Mesothelial cell of epicardium (in vitro differentiated cells): ENCODE measurements at regions not wholly inside any gene's neighbourhood (a gene's known extent, or its start where the extent isn't known, plus 50 kb on each side); places are given as distances from the start of the nearest gene placed in this dataset.

Source experiments
- DNase-seq, 2 experiments: peaks; one replicate each; pipeline ENCODE4 v3.0.0; 2021; ENCODE audit warnings: low spot score in 2 of 2; ENCODE audit not compliant: unreplicated experiment in 2 of 2
- H3K27ac Mint-ChIP-seq: 2 replicates; pipeline ENCODE4 v1.8.0; 2021; ENCODE audit warnings: mixed read lengths
- H3K27me3 Mint-ChIP-seq: 2 replicates; pipeline ENCODE4 v1.8.0; 2021; ENCODE audit warnings: low read depth, mixed read lengths
- H3K36me3 Mint-ChIP-seq: 2 replicates; pipeline ENCODE4 v1.8.0; 2021; ENCODE audit warnings: mixed read lengths
- H3K4me1 Mint-ChIP-seq: 2 replicates; pipeline ENCODE4 v1.8.0; 2021; ENCODE audit warnings: mixed read lengths
- H3K4me3 Mint-ChIP-seq: 2 replicates; pipeline ENCODE4 v1.8.0; 2021; ENCODE audit warnings: mild to moderate bottlenecking, moderate library complexity, mixed read lengths
- H3K9me3 Mint-ChIP-seq: 2 replicates; pipeline ENCODE4 v1.8.0; 2021; ENCODE audit warnings: mixed read lengths
- CTCF ChIP-seq: fragments of 200-600 bp; sonication (generic); IDR thresholded peaks from one replicate; pipeline ENCODE4 v1.5.0; 2021; ENCODE audit warnings: antibody characterized with exemption; ENCODE audit not compliant: unreplicated experiment

DNA sequence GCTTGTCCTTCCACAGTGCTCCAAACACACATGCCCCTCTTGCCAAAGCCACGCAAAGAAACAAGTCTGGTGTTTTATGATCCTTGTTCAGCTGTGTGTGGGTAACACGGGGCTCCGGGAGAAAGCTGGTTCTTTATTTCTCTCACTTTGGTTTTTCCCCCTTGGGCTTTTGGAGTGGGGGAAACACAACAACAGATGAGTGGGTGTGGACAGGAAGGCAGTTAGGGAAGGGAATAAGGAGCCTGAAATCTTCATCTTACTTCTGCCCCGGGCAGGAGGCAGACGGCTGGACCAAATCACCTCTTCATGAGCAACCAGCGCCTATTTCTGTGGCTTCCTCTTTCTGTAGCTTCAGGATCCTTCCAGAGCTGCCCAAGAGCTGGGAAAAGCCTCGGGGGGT is 218.5 kb downstream of the PHETA1 start:
- no peak for TF ChIP-seq CTCF
- no peaks in the 10 kb centered on the region for H3K9me3 Mint-ChIP-seq
- no peak overlapping the region for H3K4me3 Mint-ChIP-seq
- peak overlapping the region; percentile 44 for H3K27ac Mint-ChIP-seq
- H3K27me3 Mint-ChIP-seq: peaks cover 10% of the 10 kb centered on the region
- DNase-seq: no peak
- no peaks in the 10 kb centered on the region for H3K36me3 Mint-ChIP-seq
- peaks cover 47% of the 10 kb centered on the region for H3K4me1 Mint-ChIP-seq

DNA sequence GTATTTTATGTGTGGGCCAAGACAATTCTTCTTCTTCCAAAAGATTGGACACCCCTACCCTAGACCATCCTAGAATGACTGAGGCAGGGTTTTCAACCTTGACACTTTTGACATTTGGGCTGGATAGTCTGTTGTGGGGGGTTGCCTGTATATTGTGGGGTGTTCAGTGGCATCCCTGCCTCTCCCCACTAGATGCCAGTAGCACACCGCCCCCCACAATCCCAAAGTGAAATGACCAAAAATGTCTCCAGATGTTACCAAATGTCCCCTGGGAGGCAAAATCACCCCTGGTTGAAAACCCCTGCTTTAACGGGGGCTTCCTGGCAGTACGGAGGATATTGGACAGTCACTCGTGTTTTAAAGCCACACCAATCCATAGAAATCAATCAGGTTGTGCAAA is 219.6 kb downstream of the PHETA1 start:
- H3K27ac Mint-ChIP-seq: no peak overlapping the region
- H3K27me3 Mint-ChIP-seq: peaks cover 10% of the 10 kb centered on the region
- H3K4me3 Mint-ChIP-seq: no peak overlapping the region
- H3K9me3 Mint-ChIP-seq: no peaks in the 10 kb centered on the region
- no peak for TF ChIP-seq CTCF
- H3K36me3 Mint-ChIP-seq: no peaks in the 10 kb centered on the region
- no peak for DNase-seq
- peaks cover 41% of the 10 kb centered on the region for H3K4me1 Mint-ChIP-seq

GRCh38 chr12:111148005-111148404 is 220.9 kb downstream of the PHETA1 start:
- Mint-ChIP-seq H3K9me3 (no peaks in the 10 kb centered on the region), H3K27me3 (peaks cover 8% of the 10 kb centered on the region), H3K27ac (no peak overlapping the region), H3K4me3 (no peak overlapping the region), H3K36me3 (no peaks in the 10 kb centered on the region), H3K4me1 (peaks cover 48% of the 10 kb centered on the region)
- no peak for TF ChIP-seq CTCF
- no peak for DNase-seq

GRCh38 chr12:111143271-111143670 is 222.9 kb upstream of the MYL2 start:
- Mint-ChIP-seq H3K4me3 (no peak overlapping the region), H3K9me3 (no peaks in the 10 kb centered on the region), H3K27me3 (peaks cover 27% of the 10 kb centered on the region), H3K27ac (peak overlapping the region; percentile 50), H3K4me1 (peaks cover 34% of the 10 kb centered on the region), H3K36me3 (no peaks in the 10 kb centered on the region)
- TF ChIP-seq CTCF: no peak
- peak; percentile 46 to 58 for DNase-seq

DNA sequence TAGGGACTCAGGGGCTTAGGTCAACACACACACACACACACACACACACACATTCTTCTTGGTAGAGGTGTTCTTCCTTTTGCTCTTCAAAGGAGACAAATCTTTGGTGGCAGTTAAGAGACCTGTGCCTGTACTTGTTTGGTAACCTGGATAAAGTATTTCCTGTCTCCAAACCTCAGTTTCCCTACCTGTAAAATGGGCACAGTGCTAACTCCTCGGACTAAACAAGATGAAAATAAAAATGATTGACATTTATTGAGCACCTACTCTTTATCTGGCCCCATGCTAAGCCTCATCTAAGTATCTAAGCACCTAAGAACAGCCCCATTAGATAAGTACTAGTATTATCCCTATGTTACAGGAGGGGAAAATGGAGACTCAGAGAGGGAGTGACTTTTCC is 220.8 kb upstream of the MYL2 start:
- no peak overlapping the region for H3K27ac Mint-ChIP-seq
- H3K4me3 Mint-ChIP-seq: no peak overlapping the region
- TF ChIP-seq CTCF: no peak
- peaks cover 26% of the 10 kb centered on the region for H3K4me1 Mint-ChIP-seq
- DNase-seq: no peak
- H3K9me3 Mint-ChIP-seq: no peaks in the 10 kb centered on the region
- H3K36me3 Mint-ChIP-seq: no peaks in the 10 kb centered on the region
- H3K27me3 Mint-ChIP-seq: peaks cover 27% of the 10 kb centered on the region

GRCh38 chr12:111138016-111138415 is 217.6 kb upstream of the MYL2 start:
- no peak for DNase-seq
- H3K27ac Mint-ChIP-seq: no peak overlapping the region
- peaks cover 19% of the 10 kb centered on the region for H3K36me3 Mint-ChIP-seq
- no peak overlapping the region for H3K4me3 Mint-ChIP-seq
- peaks cover 26% of the 10 kb centered on the region for H3K9me3 Mint-ChIP-seq
- peaks cover 32% of the 10 kb centered on the region for H3K27me3 Mint-ChIP-seq
- no peak for TF ChIP-seq CTCF
- peaks cover 11% of the 10 kb centered on the region for H3K4me1 Mint-ChIP-seq
